Right lobe of liver (tissue), 4 donors: ENCODE measurements at regions not wholly inside any gene's neighbourhood (a gene's known extent, or its start where the extent isn't known, plus 50 kb on each side); places are given as distances from the start of the nearest gene placed in this dataset.

Experiments used
- POLR2A ChIP-seq: fragments of 450-650 bp; IDR thresholded peaks from one replicate; pipeline ENCODE4 v1.6.1; 2017; ENCODE audit warnings: antibody characterized with exemption, mild to moderate bottlenecking
- TF ChIP-seq, protein P1 (sequence below), 4 donors: fragments of 200-600 bp in 3 of 4; fragments of 450-650 bp in 1 of 4; IDR thresholded peaks; one replicate each; pipeline versions ENCODE4 v1.5.1 to v1.8.0; 2016 to 2022; ENCODE audit warnings: antibody characterized with exemption in 4 of 4, mild to moderate bottlenecking in 2 of 4
- donor health status: DM: no; HTN: no; CAD: no.
- donor health status: DM: no; HTN: no; CAD: no.
- donor health status: DM: no; HTN: yes; CAD: no.

DNA sequence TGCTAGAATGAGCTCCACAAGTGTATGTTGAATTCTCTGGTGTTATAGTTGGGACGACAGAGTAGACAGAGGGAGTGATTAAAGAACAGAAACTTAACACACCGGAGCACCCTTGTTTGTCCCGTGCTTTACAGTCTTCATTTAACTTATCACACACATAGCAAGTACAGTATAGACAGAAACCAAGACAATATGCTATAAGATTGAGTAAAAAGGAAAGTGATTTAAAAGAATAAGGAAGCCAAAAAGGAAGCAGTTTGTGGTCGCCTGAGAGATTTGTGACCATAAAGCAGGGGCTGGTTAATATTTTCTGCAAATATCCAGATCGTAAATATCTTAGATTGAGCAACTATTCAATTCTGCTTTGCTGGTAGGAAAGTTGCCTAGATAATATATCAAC, 1128.4 kb downstream of the TSN start:
- TF ChIP-seq, protein P1, sequence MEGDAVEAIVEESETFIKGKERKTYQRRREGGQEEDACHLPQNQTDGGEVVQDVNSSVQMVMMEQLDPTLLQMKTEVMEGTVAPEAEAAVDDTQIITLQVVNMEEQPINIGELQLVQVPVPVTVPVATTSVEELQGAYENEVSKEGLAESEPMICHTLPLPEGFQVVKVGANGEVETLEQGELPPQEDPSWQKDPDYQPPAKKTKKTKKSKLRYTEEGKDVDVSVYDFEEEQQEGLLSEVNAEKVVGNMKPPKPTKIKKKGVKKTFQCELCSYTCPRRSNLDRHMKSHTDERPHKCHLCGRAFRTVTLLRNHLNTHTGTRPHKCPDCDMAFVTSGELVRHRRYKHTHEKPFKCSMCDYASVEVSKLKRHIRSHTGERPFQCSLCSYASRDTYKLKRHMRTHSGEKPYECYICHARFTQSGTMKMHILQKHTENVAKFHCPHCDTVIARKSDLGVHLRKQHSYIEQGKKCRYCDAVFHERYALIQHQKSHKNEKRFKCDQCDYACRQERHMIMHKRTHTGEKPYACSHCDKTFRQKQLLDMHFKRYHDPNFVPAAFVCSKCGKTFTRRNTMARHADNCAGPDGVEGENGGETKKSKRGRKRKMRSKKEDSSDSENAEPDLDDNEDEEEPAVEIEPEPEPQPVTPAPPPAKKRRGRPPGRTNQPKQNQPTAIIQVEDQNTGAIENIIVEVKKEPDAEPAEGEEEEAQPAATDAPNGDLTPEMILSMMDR (IDR thresholded peaks at IDR 0.05), result no peak
- TF ChIP-seq POLR2A, result no peak
